Small intestine (tissue), 7 donors: ENCODE measurements at regions not wholly inside any gene's neighbourhood (a gene's known extent, or its start where the extent isn't known, plus 50 kb on each side); places are given as distances from the start of the nearest gene placed in this dataset.
"Not testable (repeated sequence)": the region's sequence is repeated elsewhere in the genome, so short reads cannot be mapped to it uniquely, and the experiment has no call there.

Experiments
- DNase-seq, 2 donors: peaks; one replicate each; pipeline versions ENCODE4 v3.0.0 to v3.0.0-alpha.2; 2013
- FAIRE-seq: peaks from 2 replicates; lab custom pipeline; 2012; peaks lifted over from hg19 to GRCh38; lab: Jason Lieb, UNC
- H3K27ac ChIP-seq, 3 donors: one replicate each; pipeline ENCODE4 v1.5.1; 2013; ENCODE audit warnings: low read length in 2 of 3, mild to moderate bottlenecking in 2 of 3, control low read depth in 1 of 3, inconsistent platforms in 1 of 3, low read depth in 1 of 3, moderate library complexity in 1 of 3
- H3K27me3 ChIP-seq, 3 donors: one replicate each; pipeline ENCODE4 v1.6.1; 2013; ENCODE audit warnings: low read length in 3 of 3, inconsistent platforms in 1 of 3; ENCODE audit not compliant: control insufficient read depth in 3 of 3, insufficient read depth in 3 of 3
- H3K36me3 ChIP-seq, 3 donors: one replicate each; pipeline ENCODE4 v1.6.1; 2013; ENCODE audit warnings: low read length in 3 of 3, inconsistent platforms in 1 of 3, low read depth in 1 of 3, mild to moderate bottlenecking in 1 of 3, moderate library complexity in 1 of 3; ENCODE audit not compliant: control insufficient read depth in 3 of 3, insufficient read depth in 2 of 3
- H3K4me1 ChIP-seq, 3 donors: one replicate each; pipeline ENCODE4 v1.6.1; 2013; ENCODE audit warnings: low read length in 2 of 3, inconsistent platforms in 1 of 3, low read depth in 1 of 3, mild to moderate bottlenecking in 1 of 3, moderate library complexity in 1 of 3; ENCODE audit not compliant: control insufficient read depth in 3 of 3, insufficient read depth in 2 of 3
- H3K4me3 ChIP-seq, 3 donors: one replicate each; pipeline ENCODE4 v1.5.1; 2013; ENCODE audit warnings: low read length in 3 of 3, control low read depth in 1 of 3, inconsistent platforms in 1 of 3, low read depth in 1 of 3, mild to moderate bottlenecking in 1 of 3, moderate library complexity in 1 of 3
- H3K9me3 ChIP-seq, 2 donors: one replicate each; pipeline ENCODE4 v1.6.1; 2013; ENCODE audit warnings: low read depth in 1 of 2, low read length in 1 of 2; ENCODE audit not compliant: control insufficient read depth in 2 of 2, insufficient read depth in 1 of 2
- WGBS, 3 donors: extraction: QIAGEN DNeasy Blood & Tissue Kit; methylation state at CpG; one replicate each; pipeline ENCODE4 v1.1.7; 2013; 5-methylcytosine and 5-hydroxymethylcytosine counted together
- donor health status: healthy with polysubstance abuse.
- donor health status: control.
- donor health status: control.
- donor health status: Bipolar disorder and iron deficiency.
- donor health status: healthy.

DNA sequence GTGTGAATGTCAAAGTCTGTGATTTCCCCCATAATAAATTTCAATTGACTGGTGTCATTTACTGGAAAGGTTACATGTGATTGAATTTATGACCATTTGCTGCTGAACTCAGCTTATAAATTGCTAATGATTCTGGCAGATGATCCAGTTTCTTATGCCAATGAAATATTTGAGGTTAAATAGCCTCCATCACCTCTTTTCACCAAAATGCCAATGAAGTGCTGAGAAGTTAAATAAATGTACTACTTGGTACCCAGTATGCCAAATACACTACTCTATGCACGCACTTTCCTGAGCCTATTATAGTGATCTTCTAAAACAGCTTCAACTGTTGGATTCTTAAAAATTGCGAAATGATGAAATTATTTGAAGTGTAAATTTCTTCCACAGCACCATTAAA is 741.4 kb downstream of the PLA2G4A start:
- no peak overlapping the region for H3K27ac ChIP-seq
- no peaks in the 10 kb centered on the region for H3K9me3 ChIP-seq
- no peak overlapping the region for H3K4me3 ChIP-seq
- 89 to 93% (median 92%) methylated on average over 2 of the region's 2 CpGs for WGBS, 3 donors
- no peak for FAIRE-seq
- no peak for DNase-seq
- no peaks in the 10 kb centered on the region for H3K4me1 ChIP-seq
- no peaks in the 10 kb centered on the region for H3K36me3 ChIP-seq
- H3K27me3 ChIP-seq: no peaks in the 10 kb centered on the region

DNA sequence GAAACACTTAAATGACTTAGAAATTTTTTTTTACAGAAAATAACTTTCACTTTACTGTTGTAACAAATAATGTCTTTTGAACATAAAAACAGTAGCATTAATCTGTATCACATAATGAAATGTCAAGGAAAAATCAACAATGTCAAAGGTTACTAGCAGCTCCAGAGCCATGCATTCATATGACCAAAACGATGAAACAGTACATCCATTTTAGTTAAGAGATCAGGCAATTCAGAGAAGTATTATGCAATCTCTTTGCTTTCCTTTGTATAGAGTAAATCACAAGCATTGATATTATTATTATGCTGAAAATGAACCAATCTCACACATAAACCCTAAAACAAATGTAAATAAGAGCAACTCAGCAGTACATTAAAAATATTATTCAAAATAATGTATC is 748.9 kb downstream of the PLA2G4A start:
- H3K9me3 ChIP-seq: no peaks in the 10 kb centered on the region
- H3K27ac ChIP-seq: no peak overlapping the region
- WGBS, 3 donors: 45 to 53% (median 52%) methylated on average over 1 of the region's 1 CpG
- DNase-seq: no peak
- H3K4me1 ChIP-seq: no peaks in the 10 kb centered on the region
- no peak for FAIRE-seq
- H3K36me3 ChIP-seq: no peaks in the 10 kb centered on the region
- H3K4me3 ChIP-seq: no peak overlapping the region
- no peaks in the 10 kb centered on the region for H3K27me3 ChIP-seq

DNA sequence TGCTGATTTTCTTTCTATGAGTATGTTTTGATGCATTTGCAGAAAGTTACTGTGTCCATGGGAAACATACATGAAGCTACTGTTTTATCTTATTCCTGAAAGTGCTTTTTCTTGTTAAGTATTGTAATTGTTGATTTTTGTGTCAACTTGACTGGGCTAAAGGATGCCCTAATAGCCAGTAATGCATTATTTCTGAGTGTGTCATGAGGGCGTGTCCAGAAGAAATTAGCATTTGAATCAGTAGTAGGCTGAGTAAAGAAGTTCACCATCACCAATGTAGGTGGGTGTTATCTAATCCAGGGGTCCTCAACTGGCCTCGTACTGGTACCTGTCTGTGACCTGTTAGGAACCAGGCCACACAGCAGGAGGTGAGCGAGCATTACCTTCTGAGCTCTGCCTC is 760.2 kb downstream of the PLA2G4A start:
- DNase-seq (no peak), FAIRE-seq (no peak)
- Histone ChIP-seq H3K27me3 (no peaks in the 10 kb centered on the region), H3K4me1 (no peaks in the 10 kb centered on the region), H3K36me3 (no peaks in the 10 kb centered on the region), H3K9me3 (no peaks in the 10 kb centered on the region), H3K27ac (no peak overlapping the region), H3K4me3 (no peak overlapping the region)
- WGBS, 3 donors: 73 to 87% (median 87%) methylated on average over 3 of the region's 3 CpGs

DNA sequence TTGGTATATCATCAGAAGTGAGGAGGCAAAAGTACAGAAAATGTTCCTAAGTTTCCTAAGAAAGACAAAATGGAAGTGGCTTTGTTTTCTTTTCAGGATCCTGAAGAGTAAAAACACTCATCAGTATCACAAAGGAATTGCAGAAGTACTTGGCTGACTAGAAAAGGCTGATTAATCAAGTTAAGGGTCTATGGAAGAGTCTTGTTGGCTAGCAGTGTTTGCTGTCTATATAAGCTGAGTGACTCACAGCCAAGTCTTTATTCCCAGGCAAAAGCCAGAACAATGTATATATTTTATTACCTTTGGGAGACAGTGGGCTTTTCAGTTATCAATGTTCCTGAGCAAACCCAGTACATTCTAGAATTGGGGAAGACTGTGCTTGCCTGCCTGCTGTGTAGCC is 777.0 kb downstream of the PLA2G4A start:
- DNase-seq (no peak), FAIRE-seq (no peak)
- no peak overlapping the region for H3K4me3 ChIP-seq
- H3K27me3 ChIP-seq: no peaks in the 10 kb centered on the region
- H3K36me3 ChIP-seq: no peaks in the 10 kb centered on the region
- no peak overlapping the region for H3K27ac ChIP-seq
- peaks cover 0 to 10% of the 10 kb centered on the region in 2 donors for H3K9me3 ChIP-seq
- no peaks in the 10 kb centered on the region for H3K4me1 ChIP-seq

DNA sequence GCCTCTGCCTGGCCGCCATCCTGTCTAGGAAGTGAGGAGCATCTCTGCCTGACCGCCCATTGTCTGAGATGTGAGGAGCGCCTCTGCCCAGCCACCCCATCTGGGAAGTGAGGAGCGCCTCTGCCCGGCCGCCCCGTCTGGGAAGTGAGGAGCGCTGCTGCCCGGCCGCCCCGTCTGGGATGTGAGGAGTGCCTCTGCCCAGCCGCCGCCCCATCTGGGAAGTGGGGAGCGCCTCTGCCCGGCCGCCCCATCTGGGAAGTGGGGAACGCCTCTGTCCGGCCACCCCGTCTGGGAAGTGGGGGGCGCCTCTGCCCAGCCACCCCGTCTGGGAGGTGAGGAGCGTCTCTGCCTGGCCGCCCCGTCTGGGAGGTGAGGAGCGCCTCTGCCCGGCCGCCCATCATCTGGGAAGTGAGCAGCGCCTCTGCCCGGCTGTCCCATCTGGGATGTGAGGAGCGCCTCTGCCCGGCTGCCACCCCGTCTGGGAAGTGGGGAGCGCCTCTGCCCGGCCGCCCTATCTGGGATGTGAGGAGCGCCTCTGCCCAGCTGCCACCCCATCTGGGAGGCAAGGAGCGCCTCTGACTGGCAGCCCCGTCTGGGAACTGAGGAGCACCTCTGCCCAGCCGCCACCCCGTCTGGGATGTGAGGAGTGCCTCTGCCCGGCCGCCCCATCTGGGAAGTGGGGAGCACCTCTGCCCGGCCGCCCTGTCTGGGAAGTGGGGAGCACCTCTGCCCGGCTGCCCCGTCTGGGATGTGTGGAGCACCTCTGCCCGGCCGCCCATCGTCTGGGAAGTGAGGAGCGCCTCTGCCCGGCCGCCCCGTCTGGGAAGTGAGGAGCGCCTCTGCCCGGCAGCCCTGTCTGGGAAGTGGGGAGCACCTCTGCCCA is 787.3 kb downstream of the PLA2G4A start:
- 93 to 94% (median 93%) methylated on average over 43 to 55 of the region's 55 CpGs for WGBS, 3 donors
- not testable (repeated sequence) for H3K27me3 ChIP-seq, H3K27ac ChIP-seq, H3K36me3 ChIP-seq, DNase-seq, H3K4me3 ChIP-seq, H3K4me1 ChIP-seq, FAIRE-seq
- H3K9me3 ChIP-seq: peaks cover 0 to 15% of the 10 kb centered on the region in 2 donors

DNA sequence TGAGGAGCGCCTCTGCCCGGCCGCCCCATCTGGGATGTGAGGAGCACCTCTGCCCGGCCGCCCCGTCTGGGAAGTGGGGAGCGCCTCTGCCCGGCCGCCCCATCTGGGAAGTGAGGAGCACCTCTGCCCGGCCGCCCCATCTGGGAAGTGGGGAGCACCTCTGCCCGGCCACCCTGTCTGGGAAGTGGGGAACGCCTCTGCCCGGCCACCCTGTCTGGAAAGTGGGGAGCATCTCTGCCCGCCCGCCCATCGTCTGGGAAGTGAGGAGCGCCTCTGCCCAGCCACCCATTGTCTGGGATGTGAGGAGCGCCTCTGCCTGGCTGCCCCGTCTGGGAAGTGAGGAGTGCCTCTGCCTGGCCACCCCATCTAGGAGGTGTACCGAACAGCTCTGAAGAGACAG is 788.1 kb downstream of the PLA2G4A start:
- FAIRE-seq, DNase-seq, H3K27me3 ChIP-seq, H3K4me1 ChIP-seq, H3K27ac ChIP-seq, H3K36me3 ChIP-seq, H3K4me3 ChIP-seq: not testable (repeated sequence)
- peaks cover 0 to 15% of the 10 kb centered on the region in 2 donors for H3K9me3 ChIP-seq
- WGBS, 3 donors: 86 to 89% (median 87%) methylated on average over 12 to 21 of the region's 21 CpGs

DNA sequence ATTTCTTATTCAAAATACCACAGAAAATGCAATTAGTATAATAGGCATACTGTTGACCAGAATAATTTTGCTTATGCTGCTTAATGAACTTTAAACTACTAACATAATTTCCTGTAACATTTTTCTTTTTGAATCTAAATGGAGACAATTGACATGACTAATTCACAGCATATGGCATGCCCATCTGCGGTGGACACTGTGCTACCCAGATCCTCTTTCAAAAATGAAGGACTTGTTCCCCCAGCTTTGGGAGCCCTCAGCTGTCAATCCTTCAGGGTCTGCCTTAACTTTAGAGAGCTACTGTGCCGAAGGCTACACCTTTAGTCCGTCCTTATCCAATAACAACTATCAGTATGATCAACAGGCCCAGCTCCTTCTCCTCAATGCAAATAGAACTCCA is 789.0 kb downstream of the PLA2G4A start:
- WGBS, 3 donors: 88 to 93% (median 89%) methylated on average over 3 of the region's 3 CpGs
- DNase-seq: no peak
- H3K27ac ChIP-seq: no peak overlapping the region
- no peaks in the 10 kb centered on the region for H3K4me1 ChIP-seq
- H3K36me3 ChIP-seq: no peaks in the 10 kb centered on the region
- FAIRE-seq: no peak
- peaks cover 0 to 15% of the 10 kb centered on the region in 2 donors for H3K9me3 ChIP-seq
- no peaks in the 10 kb centered on the region for H3K27me3 ChIP-seq
- no peak overlapping the region for H3K4me3 ChIP-seq

DNA sequence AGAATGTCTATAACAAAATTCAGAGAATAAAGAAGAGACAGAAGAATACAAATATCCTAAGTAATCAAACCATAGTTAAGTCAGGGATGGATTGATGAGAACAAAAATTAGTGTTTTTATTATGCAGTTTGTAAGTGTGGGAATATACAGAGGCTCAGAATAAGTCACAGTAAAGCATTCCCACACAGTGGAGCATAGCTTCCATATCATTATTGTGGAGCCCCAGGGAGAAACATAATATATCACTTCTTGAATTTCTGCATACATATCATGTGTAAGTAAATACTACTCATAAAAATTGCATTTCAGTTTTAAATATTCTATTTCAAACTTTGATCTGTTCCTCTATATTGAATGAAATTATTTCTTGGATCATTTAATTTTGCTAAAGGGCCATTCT is 790.4 kb downstream of the PLA2G4A start:
- H3K27me3 ChIP-seq: no peaks in the 10 kb centered on the region
- FAIRE-seq: no peak
- no peaks in the 10 kb centered on the region for H3K4me1 ChIP-seq
- no peaks in the 10 kb centered on the region for H3K36me3 ChIP-seq
- H3K27ac ChIP-seq: no peak overlapping the region
- H3K4me3 ChIP-seq: no peak overlapping the region
- H3K9me3 ChIP-seq: peaks cover 0 to 15% of the 10 kb centered on the region in 2 donors
- no peak for DNase-seq

DNA sequence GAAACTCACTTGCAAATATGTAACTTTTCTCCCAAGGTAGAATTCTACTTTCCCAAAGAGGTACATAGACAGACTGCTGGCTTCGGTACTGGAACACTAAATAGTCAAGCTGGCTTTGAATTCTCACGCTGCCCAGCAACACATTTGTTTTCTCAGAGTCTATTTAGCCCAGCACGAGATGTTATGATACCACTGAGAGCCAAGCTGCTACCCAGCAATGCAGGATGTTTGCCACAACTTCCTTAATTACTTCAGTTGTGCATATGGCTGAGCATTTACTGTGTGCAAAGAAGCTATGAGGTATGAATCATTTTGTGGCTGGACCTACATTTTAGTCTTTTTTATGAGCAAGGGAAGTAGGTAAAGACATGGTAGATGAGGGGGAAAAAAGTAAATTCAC is 793.2 kb downstream of the PLA2G4A start:
- Histone ChIP-seq H3K9me3 (peaks cover 0 to 3% of the 10 kb centered on the region in 2 donors), H3K36me3 (no peaks in the 10 kb centered on the region), H3K4me3 (no peak overlapping the region), H3K27me3 (no peaks in the 10 kb centered on the region), H3K4me1 (no peaks in the 10 kb centered on the region), H3K27ac (no peak overlapping the region)
- 21 to 47% (median 22%) methylated on average over 3 of the region's 3 CpGs for WGBS, 3 donors
- DNase-seq: peak in 1 of 2 donors; percentile 1
- FAIRE-seq: no peak
